K562 (cell line): ENCODE measurements at regions not wholly inside any gene's neighbourhood (a gene's known extent, or its start where the extent isn't known, plus 50 kb on each side); places are given as distances from the start of the nearest gene placed in this dataset.

Experiments
- CEBPZ ChIP-seq: fragments of 150-350 bp; IDR thresholded peaks from 2 replicates; pipeline ENCODE4 v1.6.1; 2014; ENCODE audit warnings: low read depth, mild to moderate bottlenecking, low read length, borderline replicate concordance
- IFI16 ChIP-seq: fragments of 250-450 bp; sonication (Bioruptor Pico); IDR thresholded peaks from 2 replicates; pipeline ENCODE4 v2.1.2; 2022; ENCODE audit warnings: mild to moderate bottlenecking, inconsistent platforms
- OTX1 ChIP-seq: fragments of 450-650 bp; formaldehyde crosslinking; IDR thresholded peaks from 2 replicates; pipeline ENCODE4 v1.4.0; 2022; ENCODE audit warnings: mild to moderate bottlenecking
- SMAD1 ChIP-seq: fragments of 150-350 bp; IDR thresholded peaks from 2 replicates; pipeline ENCODE4 v1.6.1; 2014; ENCODE audit warnings: low read length, low read depth; ENCODE audit not compliant: partially characterized antibody
- SNAPC5 ChIP-seq: fragments of 250-450 bp; sonication (Bioruptor Pico); IDR thresholded peaks from 2 replicates; pipeline ENCODE4 v1.8.0; 2021; ENCODE audit warnings: moderate library complexity, mild to moderate bottlenecking, inconsistent platforms
- THAP7 ChIP-seq: fragments of 250-450 bp; sonication (Bioruptor Pico); IDR thresholded peaks from 2 replicates; pipeline ENCODE4 v1.5.0; 2021

- TF ChIP-seq THAP7 = no peak
- no peak for TF ChIP-seq OTX1 (CRISPR knock-in tag)
- no peak for TF ChIP-seq CEBPZ
- no peak for TF ChIP-seq IFI16
- no peak for TF ChIP-seq SNAPC5 (CRISPR knock-in tag)
- no peak for TF ChIP-seq SMAD1
These were observed 1248.1 kb upstream of the CDH18 start (continued) for GRCh38 chr5:21236104-21236503.
